D721Med (cell line): ENCODE measurements at regions not wholly inside any gene's neighbourhood (a gene's known extent, or its start where the extent isn't known, plus 50 kb on each side); places are given as distances from the start of the nearest gene placed in this dataset.
"Not testable (repeated sequence)": the region's sequence is repeated elsewhere in the genome, so short reads cannot be mapped to it uniquely, and the experiment has no call there.

ENCODE experiments used
- DNase-seq: peaks from one replicate; pipeline ENCODE4 v3.0.0; 2011; ENCODE audit warnings: low spot score; ENCODE audit not compliant: insufficient read length
- FAIRE-seq: peaks from 2 replicates; lab custom pipeline; 2011; peaks lifted over from hg19 to GRCh38; lab: Jason Lieb, UNC
- TF ChIP-seq, protein P1 (sequence below): IDR thresholded peaks from 2 replicates; pipeline ENCODE4 v1.5.1; 2012; ENCODE audit warnings: mild to moderate bottlenecking, control low read depth; ENCODE audit not compliant: insufficient read depth; ENCODE audit errors: missing control alignments

DNA sequence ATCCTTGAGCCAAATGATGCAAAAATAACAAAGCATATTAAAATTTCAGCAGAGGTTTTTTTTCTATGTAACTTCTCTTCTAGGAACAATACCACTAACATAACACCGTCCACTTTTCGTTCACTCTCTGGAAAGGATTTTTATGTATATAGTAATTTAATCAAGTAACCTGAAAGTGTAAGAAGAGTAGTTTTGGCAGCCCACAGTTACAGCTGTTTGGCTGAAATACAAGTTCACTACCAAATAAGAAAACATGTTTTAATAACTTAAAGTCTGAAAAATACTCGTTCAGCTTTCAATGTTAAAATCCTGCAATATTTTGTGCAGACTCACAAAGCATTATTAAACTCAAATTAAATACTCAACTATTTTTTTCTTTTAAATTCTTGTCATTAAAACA, 896.8 kb upstream of the ADGRL4 start:
- TF ChIP-seq, protein P1, sequence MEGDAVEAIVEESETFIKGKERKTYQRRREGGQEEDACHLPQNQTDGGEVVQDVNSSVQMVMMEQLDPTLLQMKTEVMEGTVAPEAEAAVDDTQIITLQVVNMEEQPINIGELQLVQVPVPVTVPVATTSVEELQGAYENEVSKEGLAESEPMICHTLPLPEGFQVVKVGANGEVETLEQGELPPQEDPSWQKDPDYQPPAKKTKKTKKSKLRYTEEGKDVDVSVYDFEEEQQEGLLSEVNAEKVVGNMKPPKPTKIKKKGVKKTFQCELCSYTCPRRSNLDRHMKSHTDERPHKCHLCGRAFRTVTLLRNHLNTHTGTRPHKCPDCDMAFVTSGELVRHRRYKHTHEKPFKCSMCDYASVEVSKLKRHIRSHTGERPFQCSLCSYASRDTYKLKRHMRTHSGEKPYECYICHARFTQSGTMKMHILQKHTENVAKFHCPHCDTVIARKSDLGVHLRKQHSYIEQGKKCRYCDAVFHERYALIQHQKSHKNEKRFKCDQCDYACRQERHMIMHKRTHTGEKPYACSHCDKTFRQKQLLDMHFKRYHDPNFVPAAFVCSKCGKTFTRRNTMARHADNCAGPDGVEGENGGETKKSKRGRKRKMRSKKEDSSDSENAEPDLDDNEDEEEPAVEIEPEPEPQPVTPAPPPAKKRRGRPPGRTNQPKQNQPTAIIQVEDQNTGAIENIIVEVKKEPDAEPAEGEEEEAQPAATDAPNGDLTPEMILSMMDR = no peak
- no peak for FAIRE-seq

DNA sequence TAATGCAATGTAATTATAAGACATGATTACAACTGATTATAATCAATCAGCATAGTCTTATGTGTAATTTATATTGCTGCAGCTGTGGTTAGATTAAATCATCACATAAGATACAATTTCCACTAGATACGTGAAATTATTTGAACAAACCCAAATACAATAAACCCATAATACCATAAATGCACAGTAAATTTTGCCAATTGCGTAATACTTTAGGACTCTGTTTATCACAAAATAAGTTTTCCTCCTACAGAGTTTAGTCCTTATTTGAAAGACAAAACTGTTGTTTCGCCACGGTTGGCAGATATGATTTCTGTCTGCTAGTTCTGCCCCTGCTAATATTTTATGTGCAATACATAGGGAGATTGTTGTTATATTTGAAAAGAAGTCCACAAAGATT, 895.9 kb upstream of the ADGRL4 start:
- DNase-seq = no peak
- no peak for FAIRE-seq
- TF ChIP-seq, protein P1 = no peak

More for the DNA sequence above, 896.8 kb upstream of the ADGRL4 start:
- DNase-seq = no peak

DNA sequence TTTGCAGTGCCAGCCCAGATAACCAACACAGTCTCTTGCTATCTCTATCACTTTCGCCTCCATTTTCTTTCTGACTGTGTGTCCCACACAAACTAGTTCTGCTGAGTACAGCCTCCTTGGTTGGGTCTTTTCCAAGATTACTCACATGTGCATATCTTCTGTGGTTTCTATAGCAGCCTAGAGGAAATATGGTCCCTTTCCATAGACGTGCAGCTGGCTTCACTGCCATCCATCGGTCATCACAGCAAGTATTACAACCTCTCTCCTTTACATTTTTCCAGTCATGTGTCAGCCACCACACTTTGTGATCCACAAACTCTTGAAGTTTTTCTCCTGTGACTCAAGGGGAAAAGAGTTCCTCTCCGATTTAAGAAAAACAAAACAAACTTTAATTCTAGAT, 893.4 kb upstream of the ADGRL4 start:
- DNase-seq (no peak), FAIRE-seq (no peak)
- TF ChIP-seq, protein P1 = no peak

DNA sequence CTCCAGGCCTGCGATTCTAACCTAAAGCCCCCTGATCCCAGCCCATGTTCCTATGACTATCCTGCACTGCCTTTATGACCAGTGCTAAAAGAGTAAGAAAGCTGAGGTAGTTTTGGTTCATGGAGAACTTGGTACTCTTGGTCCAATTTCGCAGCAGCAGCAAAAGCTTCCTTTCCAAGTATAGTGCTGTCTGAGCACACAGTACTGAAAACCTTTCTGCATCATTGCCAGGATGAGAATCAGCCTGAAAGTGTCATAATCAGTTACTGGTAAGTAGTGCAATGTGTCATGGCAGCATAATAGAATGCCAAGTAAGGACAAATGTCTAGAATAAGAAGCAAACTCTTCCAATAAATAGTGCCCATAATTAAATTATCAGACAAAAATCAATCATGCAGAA, 889.6 kb upstream of the ADGRL4 start:
- TF ChIP-seq, protein P1 = no peak
- DNase-seq (no peak), FAIRE-seq (no peak)

DNA sequence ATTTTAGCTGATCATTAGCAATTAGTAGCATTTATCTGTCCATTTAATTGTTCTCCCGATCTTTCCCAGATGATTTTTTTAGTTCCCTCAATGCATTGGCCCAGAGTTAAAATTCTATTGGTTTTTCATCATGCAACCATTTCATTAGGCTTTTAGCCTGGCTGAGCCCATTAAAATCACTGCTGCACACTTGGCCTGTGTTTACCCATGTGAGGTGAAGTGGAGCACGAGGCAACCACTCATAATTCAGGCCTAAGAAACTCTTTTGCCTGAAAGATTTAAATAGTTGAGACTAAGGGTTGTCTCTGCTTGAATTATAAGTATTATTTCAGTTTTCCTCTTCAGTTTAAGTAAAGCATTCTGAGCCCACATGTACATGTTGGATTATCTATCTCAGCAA, 889.0 kb upstream of the ADGRL4 start:
- FAIRE-seq = no peak
- DNase-seq = no peak
- TF ChIP-seq, protein P1 = no peak

DNA sequence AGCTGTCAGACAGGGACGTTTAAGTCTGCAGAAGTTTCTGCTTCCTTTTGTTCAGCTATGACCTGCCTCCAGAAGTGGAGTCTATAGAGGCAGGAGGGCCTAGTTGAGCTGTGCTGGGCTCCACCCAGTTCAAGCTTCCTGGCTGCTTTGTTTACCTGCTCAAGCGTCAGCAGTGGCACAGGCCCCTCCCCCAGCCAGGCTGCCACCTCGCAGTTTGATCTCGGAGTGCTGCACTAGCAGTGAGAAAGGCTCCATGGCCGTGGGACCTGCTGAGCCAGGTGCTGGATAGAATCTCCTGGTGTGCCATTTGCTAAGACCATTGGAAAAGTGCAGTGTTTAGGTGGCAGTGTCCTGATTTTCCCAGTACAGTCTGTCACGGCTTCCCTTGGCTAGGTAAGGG, 887.6 kb upstream of the ADGRL4 start:
- not testable (repeated sequence) for DNase-seq, FAIRE-seq

DNA sequence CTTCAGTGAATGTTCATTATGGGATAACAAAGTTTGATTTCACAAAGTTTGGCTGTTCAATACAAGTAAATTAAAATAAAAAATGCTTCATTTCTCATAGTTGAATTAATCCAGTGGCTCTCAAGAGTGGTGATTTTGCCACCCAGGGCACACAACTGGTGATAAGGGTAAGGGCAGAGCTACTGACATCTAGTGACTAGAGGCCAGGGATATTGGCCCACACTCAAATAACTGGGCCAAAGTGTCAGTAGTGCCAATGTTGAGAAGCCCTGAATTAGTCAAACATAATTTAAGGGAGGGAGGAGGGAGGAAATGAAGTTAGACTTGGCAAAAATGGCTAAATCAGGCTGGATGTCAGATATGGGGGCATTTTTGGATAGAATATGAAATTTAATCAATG, 880.5 kb upstream of the ADGRL4 start:
- TF ChIP-seq, protein P1 = no peak
- no peak for FAIRE-seq
- DNase-seq = no peak

DNA sequence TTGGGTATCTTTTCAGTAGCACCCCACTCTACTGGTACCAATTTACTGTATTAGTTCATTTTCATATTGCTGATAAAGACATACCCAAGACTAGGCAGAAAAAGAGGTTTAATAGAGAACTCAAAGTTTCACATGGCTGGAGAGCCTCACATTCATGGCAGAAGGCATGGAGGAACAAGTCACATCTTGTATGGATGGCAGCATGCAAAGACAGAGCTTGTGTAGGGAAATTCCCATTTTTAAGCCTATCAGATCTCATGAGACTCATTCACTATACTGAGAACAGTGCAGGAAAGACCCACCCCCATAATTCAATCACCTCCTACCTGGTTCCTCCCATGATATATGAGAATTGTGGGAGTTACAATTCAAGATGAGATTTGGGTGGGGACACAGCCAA, 878.6 kb upstream of the ADGRL4 start:
- DNase-seq (no peak), FAIRE-seq (no peak)
- TF ChIP-seq, protein P1 = no peak
